Adrenal gland (tissue), 9 donors: ENCODE measurements at regions not wholly inside any gene's neighbourhood (a gene's known extent, or its start where the extent isn't known, plus 50 kb on each side); places are given as distances from the start of the nearest gene placed in this dataset.

Source experiments
- DNase-seq, 7 donors: peaks; one replicate each; pipeline ENCODE4 v3.0.0-alpha.2; 2019 to 2020
- H3K27ac ChIP-seq, 5 donors: fragments of 200-600 bp; sonication (generic) in 4 of 5; 1 replicate in 3 of 5; 2 replicates in 2 of 5; pipeline versions ENCODE4 v1.5.1 to v1.8.0; 2016 to 2020; ENCODE audit warnings: mild to moderate bottlenecking in 1 of 5
- H3K27me3 ChIP-seq: fragments of 200-600 bp; 2 replicates; pipeline ENCODE4 v1.8.0; 2021
- H3K36me3 ChIP-seq, 2 donors: fragments of 200-600 bp; replicated peaks in 1 of 2; 1 replicate in 1 of 2; 2 replicates in 1 of 2; pipeline versions ENCODE4 v1.5.1 to v1.8.0; 2018 to 2022
- H3K4me1 ChIP-seq, 2 donors: fragments of 200-600 bp; replicated peaks in 1 of 2; 1 replicate in 1 of 2; 2 replicates in 1 of 2; pipeline versions ENCODE4 v1.5.1 to v1.8.0; 2018 to 2021
- H3K4me3 ChIP-seq, 4 donors: fragments of 200-600 bp; sonication (generic) in 3 of 4; one replicate each; pipeline ENCODE4 v1.5.1; 2016 to 2018
- H3K9me3 ChIP-seq, 3 donors: fragments of 200-600 bp; sonication (generic) in 1 of 3; replicated peaks in 1 of 3; 1 replicate in 2 of 3; 2 replicates in 1 of 3; pipeline versions ENCODE4 v1.5.1 to v1.8.0; 2016 to 2021
- CTCF ChIP-seq, 6 experiments: fragments of 450-650 bp in 4 of 6; fragments of 200-600 bp in 2 of 6; sonication (generic) in 1 of 6; IDR thresholded peaks; 1 replicate in 5 of 6; 2 replicates in 1 of 6; pipeline versions ENCODE4 v1.5.1 to v1.8.0; 2016 to 2021; ENCODE audit warnings: antibody characterized with exemption in 6 of 6, mild to moderate bottlenecking in 2 of 6, moderate library complexity in 1 of 6
- POLR2A ChIP-seq, 2 donors: fragments of 450-650 bp; IDR thresholded peaks; one replicate each; pipeline ENCODE4 v1.6.1; 2017; ENCODE audit warnings: antibody characterized with exemption in 2 of 2, mild to moderate bottlenecking in 2 of 2, moderate library complexity in 1 of 2
- WGBS, 4 donors: extraction: QIAGEN DNeasy Blood & Tissue Kit in 2 of 4; methylation state at CpG; one replicate each; pipeline versions ENCODE4 v1.1.5 to v1.1.7; 2013 to 2017; 5-methylcytosine and 5-hydroxymethylcytosine counted together
- intact Hi-C, 2 donors: fragments of 100-400 bp; cut with DNase I; formaldehyde crosslinking; loops; one replicate each; pipeline versions ENCODE4 v1.14.1 to v1.15.0; 2022 to 2023
- donor health status: healthy with polysubstance abuse.
- donor health status: Bipolar disorder and iron deficiency.
- donor health status: DM: yes; HTN: yes; CAD: no.
- donor health status: DM: no; HTN: no; CAD: no.
- donor health status: DM: no; HTN: no; CAD: no.

GRCh38 chr10:21069278-21069677 is 172.2 kb upstream of the NEBL start:
- TF ChIP-seq CTCF (IDR thresholded peaks at IDR 0.05) (no peak), POLR2A (IDR thresholded peaks at IDR 0.05) (no peak)
- H3K4me1 ChIP-seq = no peaks in the 10 kb centered on the region
- H3K9me3 ChIP-seq = no peaks in the 10 kb centered on the region
- no peak overlapping the region for H3K4me3 ChIP-seq
- no peaks in the 10 kb centered on the region for H3K36me3 ChIP-seq
- 83 to 91% (median 86%) methylated on average over 5 of the region's 5 CpGs for WGBS, 4 donors
- no peaks in the 10 kb centered on the region for H3K27me3 ChIP-seq
- intact Hi-C loops = no loop called here
- H3K27ac ChIP-seq = no peak overlapping the region
- no peak for DNase-seq

GRCh38 chr10:21068026-21068656 is 171.0 kb upstream of the NEBL start:
- no peak overlapping the region for H3K4me3 ChIP-seq
- no peaks in the 10 kb centered on the region for H3K36me3 ChIP-seq
- intact Hi-C loops = no loop called here
- 43 to 72% (median 61%) methylated on average over 3 of the region's 3 CpGs for WGBS, 4 donors
- no peak overlapping the region for H3K27ac ChIP-seq
- no peaks in the 10 kb centered on the region for H3K27me3 ChIP-seq
- TF ChIP-seq POLR2A (IDR thresholded peaks at IDR 0.05) = no peak
- no peak for TF ChIP-seq CTCF (IDR thresholded peaks at IDR 0.05)
- H3K4me1 ChIP-seq = no peaks in the 10 kb centered on the region
- no peak for DNase-seq
- no peaks in the 10 kb centered on the region for H3K9me3 ChIP-seq

GRCh38 chr10:21065621-21066248 is 168.6 kb upstream of the NEBL start:
- intact Hi-C loops = no loop called here
- Histone ChIP-seq H3K36me3 (no peaks in the 10 kb centered on the region), H3K9me3 (no peaks in the 10 kb centered on the region), H3K27ac (no peak overlapping the region), H3K4me3 (no peak overlapping the region), H3K27me3 (no peaks in the 10 kb centered on the region), H3K4me1 (no peaks in the 10 kb centered on the region)
- TF ChIP-seq POLR2A (IDR thresholded peaks at IDR 0.05) (no peak), CTCF (IDR thresholded peaks at IDR 0.05) (no peak)
- 78 to 87% (median 80%) methylated on average over 2 of the region's 2 CpGs for WGBS, 4 donors
- DNase-seq = no peak

- Histone ChIP-seq H3K27me3 (no peaks in the 10 kb centered on the region), H3K27ac (no peak overlapping the region), H3K36me3 (no peaks in the 10 kb centered on the region), H3K4me1 (no peaks in the 10 kb centered on the region), H3K9me3 (peaks cover 0 to 10% (median 0%) of the 10 kb centered on the region in 3 donors), H3K4me3 (no peak overlapping the region)
- no peak for DNase-seq
- TF ChIP-seq POLR2A (IDR thresholded peaks at IDR 0.05) = no peak
- no peak for TF ChIP-seq CTCF (IDR thresholded peaks at IDR 0.05)
- WGBS, 4 donors = 74 to 80% (median 78%) methylated on average over 4 of the region's 4 CpGs
- intact Hi-C loops = no loop called here
Measured at GRCh38 chr10:21061982-21062381, 164.9 kb upstream of the NEBL start.
